ENCODE measurements at regions not wholly inside any gene's neighbourhood (a gene's known extent, or its start where the extent isn't known, plus 50 kb on each side); places are given as distances from the start of the nearest gene placed in this dataset.

- TF ChIP-seq CTCF (IDR thresholded peaks at IDR 0.05; ENCODE audit: low read depth, low read length, missing control alignments) = no peak
- no peak overlapping the region for H3K4me3 ChIP-seq (replicated peaks; ENCODE audit: low read depth, low read length)
- no peak for DNase-seq (ENCODE audit: extremely low read depth, low read depth)
Observed at GRCh38 chr16:47852991-47853390, 302.8 kb downstream of the ABCC12 start.

GRCh38 chr16:47851146-47851545 lies 304.6 kb downstream of the ABCC12 start:
- no peak for TF ChIP-seq CTCF (IDR thresholded peaks at IDR 0.05; ENCODE audit: low read depth, low read length, missing control alignments)
- H3K4me3 ChIP-seq (replicated peaks; ENCODE audit: low read depth, low read length) = no peak overlapping the region
- no peak for DNase-seq (ENCODE audit: extremely low read depth, low read depth)

GRCh38 chr16:47849736-47850135 lies 306.1 kb downstream of the ABCC12 start:
- no peak for DNase-seq (ENCODE audit: extremely low read depth, low read depth)
- no peak overlapping the region for H3K4me3 ChIP-seq (replicated peaks; ENCODE audit: low read depth, low read length)
- no peak for TF ChIP-seq CTCF (IDR thresholded peaks at IDR 0.05; ENCODE audit: low read depth, low read length, missing control alignments)

- DNase-seq (ENCODE audit: extremely low read depth, low read depth) = no peak
- TF ChIP-seq CTCF (IDR thresholded peaks at IDR 0.05; ENCODE audit: low read depth, low read length, missing control alignments) = no peak
- H3K4me3 ChIP-seq (replicated peaks; ENCODE audit: low read depth, low read length) = no peak overlapping the region
Observed at GRCh38 chr16:47848421-47849109, 307.2 kb downstream of the ABCC12 start.

- TF ChIP-seq CTCF (IDR thresholded peaks at IDR 0.05; ENCODE audit: low read depth, low read length, missing control alignments) = no peak
- no peak overlapping the region for H3K4me3 ChIP-seq (replicated peaks; ENCODE audit: low read depth, low read length)
- no peak for DNase-seq (ENCODE audit: extremely low read depth, low read depth)
Observed at GRCh38 chr16:47847220-47847970, 308.4 kb downstream of the ABCC12 start.

GRCh38 chr16:47834485-47835024 lies 321.2 kb downstream of the ABCC12 start:
- no peak for TF ChIP-seq CTCF (IDR thresholded peaks at IDR 0.05; ENCODE audit: low read depth, low read length, missing control alignments)
- DNase-seq (ENCODE audit: extremely low read depth, low read depth) = no peak
- H3K4me3 ChIP-seq (replicated peaks; ENCODE audit: low read depth, low read length) = no peak overlapping the region

Data from HFF-Myc (cell line).